ENCODE measurements at regions not wholly inside any gene's neighbourhood (a gene's known extent, or its start where the extent isn't known, plus 50 kb on each side); places are given as distances from the start of the nearest gene placed in this dataset.

GRCh38 chr4:4922441-4922840 is 63.0 kb downstream of the MSX1 start:
- TF ChIP-seq CTCF (IDR thresholded peaks at IDR 0.05; ENCODE audit: low read length) (no peak), EZH2 (IDR thresholded peaks at IDR 0.05; ENCODE audit: borderline replicate concordance, low read length) (no peak)
